ENCODE measurements at regions not wholly inside any gene's neighbourhood (a gene's known extent, or its start where the extent isn't known, plus 50 kb on each side); places are given as distances from the start of the nearest gene placed in this dataset.
"Not testable (repeated sequence)": the region's sequence is repeated elsewhere in the genome, so short reads cannot be mapped to it uniquely, and the experiment has no call there.

DNA sequence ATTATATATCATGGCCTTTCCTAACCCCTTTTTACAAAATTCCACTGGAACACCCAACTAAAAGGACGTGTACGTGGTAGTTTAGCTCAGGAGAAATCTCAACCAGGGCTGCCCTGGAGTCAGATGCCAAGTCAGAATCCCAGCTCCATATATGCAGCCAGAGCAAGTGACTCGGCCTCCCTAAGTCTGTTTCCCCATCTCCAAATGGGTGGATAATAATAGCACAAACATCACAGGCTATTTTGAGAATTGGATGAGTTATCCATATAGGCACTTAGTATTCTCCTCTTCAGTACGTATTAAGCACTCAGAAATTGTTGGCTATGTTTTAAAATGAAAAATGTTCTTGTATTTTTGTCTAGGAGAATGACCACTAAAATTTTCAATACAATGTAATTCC is 481.5 kb downstream of the CD109 start:
- intact Hi-C loops (cut with DNase I; ENCODE audit: low total_unique reads): no loop called here
- no peaks in the 10 kb centered on the region for H3K9me3 ChIP-seq
- TF ChIP-seq CTCF (IDR thresholded peaks at IDR 0.05): no peak
- no peak for TF ChIP-seq POLR2A (IDR thresholded peaks at IDR 0.05)
- no peaks in the 10 kb centered on the region for H3K27me3 ChIP-seq
- H3K36me3 ChIP-seq: no peaks in the 10 kb centered on the region
- no peaks in the 10 kb centered on the region for H3K4me1 ChIP-seq
- no peak overlapping the region for H3K27ac ChIP-seq
- DNase-seq: no peak
- H3K4me3 ChIP-seq: no peak overlapping the region

GRCh38 chr6:74170550-74170949 is 474.5 kb downstream of the CD109 start:
- peak overlapping the region; percentile 57 to 61 for H3K27ac ChIP-seq
- H3K9me3 ChIP-seq; H3K4me1 ChIP-seq; H3K27me3 ChIP-seq; DNase-seq; H3K4me3 ChIP-seq; intact Hi-C loops (cut with DNase I; ENCODE audit: low total_unique reads); H3K36me3 ChIP-seq: not testable (repeated sequence)

DNA sequence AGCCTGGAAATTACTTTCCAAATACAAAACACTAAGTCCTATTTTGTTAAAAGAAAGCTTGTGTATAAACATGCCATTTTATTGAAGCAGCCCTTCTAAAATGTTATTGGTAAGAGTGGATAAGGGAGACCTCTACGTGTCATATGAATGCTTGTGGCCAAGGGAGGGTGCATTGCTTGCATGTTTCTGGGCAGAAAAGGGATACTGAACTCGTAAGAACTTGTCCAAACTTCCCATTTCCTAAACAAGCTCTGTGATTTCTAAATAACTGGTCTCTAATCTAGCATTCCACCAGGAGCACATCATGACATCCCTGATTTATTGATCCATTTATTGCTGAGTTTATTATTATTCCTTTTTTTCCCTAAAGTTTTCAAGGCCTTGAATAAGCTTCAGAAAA is 474.1 kb downstream of the CD109 start:
- no peaks in the 10 kb centered on the region for H3K36me3 ChIP-seq
- H3K9me3 ChIP-seq: no peaks in the 10 kb centered on the region
- peak in 1 of 2 donors; percentile 24 for DNase-seq
- H3K27ac ChIP-seq: peak overlapping the region; percentile 57 to 61
- H3K4me3 ChIP-seq: peak overlapping the region in 1 of 2 donors; percentile 17
- intact Hi-C loops (cut with DNase I; ENCODE audit: low total_unique reads): no loop called here
- H3K4me1 ChIP-seq: no peaks in the 10 kb centered on the region
- TF ChIP-seq POLR2A (IDR thresholded peaks at IDR 0.05) (no peak), CTCF (IDR thresholded peaks at IDR 0.05) (no peak)
- H3K27me3 ChIP-seq: no peaks in the 10 kb centered on the region

DNA sequence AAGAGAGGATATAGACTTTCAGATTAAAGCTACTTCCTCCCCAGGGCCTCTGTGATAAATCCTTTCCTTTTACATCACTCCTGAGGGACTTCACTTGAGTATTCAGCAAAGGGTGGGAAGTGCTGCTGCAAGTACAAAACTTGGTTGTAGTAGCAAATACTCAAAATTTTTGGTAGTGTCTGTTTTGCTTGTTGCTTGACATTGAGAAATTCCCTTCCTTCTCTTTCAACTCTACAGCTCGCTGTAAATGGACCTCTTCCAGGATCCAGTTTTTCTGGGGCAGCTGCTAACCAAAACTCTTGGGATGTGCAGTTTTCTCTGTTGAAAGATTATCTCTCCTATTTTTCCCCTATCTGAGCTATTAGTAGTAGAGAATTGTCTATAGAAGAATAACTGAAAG is 472.0 kb downstream of the CD109 start:
- no peaks in the 10 kb centered on the region for H3K9me3 ChIP-seq
- no peaks in the 10 kb centered on the region for H3K27me3 ChIP-seq
- peak overlapping the region; percentile 32 to 37 for H3K27ac ChIP-seq
- no peak for DNase-seq
- intact Hi-C loops (cut with DNase I; ENCODE audit: low total_unique reads): no loop called here
- no peaks in the 10 kb centered on the region for H3K36me3 ChIP-seq
- H3K4me1 ChIP-seq: no peaks in the 10 kb centered on the region
- no peak overlapping the region for H3K4me3 ChIP-seq
- TF ChIP-seq POLR2A (IDR thresholded peaks at IDR 0.05): no peak
- TF ChIP-seq CTCF (IDR thresholded peaks at IDR 0.05): no peak

- Histone ChIP-seq H3K27ac (peak overlapping the region in 1 of 2 donors; percentile 32), H3K27me3 (no peaks in the 10 kb centered on the region), H3K9me3 (no peaks in the 10 kb centered on the region), H3K4me1 (no peaks in the 10 kb centered on the region), H3K36me3 (no peaks in the 10 kb centered on the region), H3K4me3 (no peak overlapping the region)
- intact Hi-C loops (cut with DNase I; ENCODE audit: low total_unique reads): no loop called here
- TF ChIP-seq CTCF (IDR thresholded peaks at IDR 0.05) (no peak), POLR2A (IDR thresholded peaks at IDR 0.05) (no peak)
- DNase-seq: no peak
Observed at GRCh38 chr6:74167511-74167910, 471.5 kb downstream of the CD109 start.

DNA sequence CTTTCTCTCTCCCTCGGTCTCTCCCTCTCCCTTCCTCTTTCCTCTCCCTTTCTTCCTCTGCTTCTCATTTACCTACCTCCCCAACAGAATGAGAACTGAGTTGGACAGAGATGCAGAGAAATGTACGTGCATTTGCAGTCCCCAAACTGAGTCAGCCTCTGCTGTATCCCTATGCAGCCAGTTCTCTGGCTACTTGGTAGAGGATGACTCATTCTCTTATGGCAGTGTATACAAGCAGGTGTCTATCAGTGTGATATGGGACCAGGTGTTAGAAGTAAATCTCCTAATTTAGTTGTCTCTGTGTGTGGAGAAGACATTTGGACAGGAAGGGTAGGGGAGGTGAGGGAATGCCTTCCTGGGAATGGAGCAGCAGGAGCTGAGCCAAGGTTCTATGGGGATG is 470.8 kb downstream of the CD109 start:
- no peaks in the 10 kb centered on the region for H3K9me3 ChIP-seq
- intact Hi-C loops (cut with DNase I; ENCODE audit: low total_unique reads): no loop called here
- no peaks in the 10 kb centered on the region for H3K27me3 ChIP-seq
- H3K27ac ChIP-seq: no peak overlapping the region
- H3K4me1 ChIP-seq: no peaks in the 10 kb centered on the region
- DNase-seq: no peak
- TF ChIP-seq CTCF (IDR thresholded peaks at IDR 0.05) (no peak), POLR2A (IDR thresholded peaks at IDR 0.05) (no peak)
- no peaks in the 10 kb centered on the region for H3K36me3 ChIP-seq
- H3K4me3 ChIP-seq: no peak overlapping the region

Data from uterus (tissue), 3 donors.